Karpas-422 (cell line): ENCODE measurements at regions not wholly inside any gene's neighbourhood (a gene's known extent, or its start where the extent isn't known, plus 50 kb on each side); places are given as distances from the start of the nearest gene placed in this dataset.
"Not testable (repeated sequence)": the region's sequence is repeated elsewhere in the genome, so short reads cannot be mapped to it uniquely, and the experiment has no call there.

Source experiments
- DNase-seq: peaks from one replicate; pipeline ENCODE4 v3.0.0-alpha.2; 2015
- H2AFZ ChIP-seq: fragments of 200-600 bp; sonication (generic); 2 replicates; pipeline ENCODE4 v1.6.1; 2014; ENCODE audit warnings: antibody characterized with exemption, low read length, mixed read lengths
- H3K27ac ChIP-seq: fragments of 200-600 bp; sonication (generic); 2 replicates; pipeline ENCODE4 v1.5.1; 2014; ENCODE audit warnings: mild to moderate bottlenecking, low read length, moderate library complexity
- H3K27me3 ChIP-seq: fragments of 200-600 bp; sonication (generic); 2 replicates; pipeline ENCODE4 v1.6.1; 2014; ENCODE audit warnings: low read length, mixed read lengths
- H3K36me3 ChIP-seq: fragments of 200-600 bp; sonication (generic); 2 replicates; pipeline ENCODE4 v1.6.1; 2014; ENCODE audit warnings: low read length, mixed read lengths; ENCODE audit not compliant: insufficient read depth
- H3K4me1 ChIP-seq: fragments of 200-600 bp; sonication (generic); 2 replicates; pipeline ENCODE4 v1.6.1; 2014; ENCODE audit warnings: mild to moderate bottlenecking, low read length, mixed read lengths
- H3K4me2 ChIP-seq: fragments of 200-600 bp; sonication (generic); 2 replicates; pipeline ENCODE4 v1.6.1; 2014; ENCODE audit warnings: low read length, low read depth, mild to moderate bottlenecking; ENCODE audit not compliant: poor library complexity, severe bottlenecking
- H3K4me3 ChIP-seq: fragments of 200-600 bp; sonication (generic); 2 replicates; pipeline ENCODE4 v1.5.1; 2014; ENCODE audit warnings: mild to moderate bottlenecking, antibody characterized with exemption, low read length, mixed read lengths
- H3K79me2 ChIP-seq: fragments of 200-600 bp; sonication (generic); 2 replicates; pipeline ENCODE4 v1.6.1; 2014; ENCODE audit warnings: mild to moderate bottlenecking, low read length, mixed read lengths
- H3K9ac ChIP-seq: fragments of 200-600 bp; sonication (generic); 2 replicates; pipeline ENCODE4 v1.6.0; 2014; ENCODE audit warnings: low read length
- H3K9me2 ChIP-seq: fragments of 200-600 bp; sonication (generic), shearing (Covaris generic); replicated peaks from 2 replicates; pipeline ENCODE4 v1.6.0; 2014; ENCODE audit warnings: mild to moderate bottlenecking, low read length, moderate library complexity; ENCODE audit not compliant: insufficient read depth
- H3K9me3 ChIP-seq: fragments of 300-700, 200-600 bp; sonication (generic); 2 replicates; pipeline ENCODE4 v1.6.1; 2014; ENCODE audit warnings: low read length, mixed read lengths
- H4K20me1 ChIP-seq: fragments of 200-600 bp; sonication (generic); 2 replicates; pipeline ENCODE4 v1.6.1; 2014; ENCODE audit warnings: mild to moderate bottlenecking, antibody characterized with exemption, low read length, low read depth; ENCODE audit not compliant: insufficient read depth

DNA sequence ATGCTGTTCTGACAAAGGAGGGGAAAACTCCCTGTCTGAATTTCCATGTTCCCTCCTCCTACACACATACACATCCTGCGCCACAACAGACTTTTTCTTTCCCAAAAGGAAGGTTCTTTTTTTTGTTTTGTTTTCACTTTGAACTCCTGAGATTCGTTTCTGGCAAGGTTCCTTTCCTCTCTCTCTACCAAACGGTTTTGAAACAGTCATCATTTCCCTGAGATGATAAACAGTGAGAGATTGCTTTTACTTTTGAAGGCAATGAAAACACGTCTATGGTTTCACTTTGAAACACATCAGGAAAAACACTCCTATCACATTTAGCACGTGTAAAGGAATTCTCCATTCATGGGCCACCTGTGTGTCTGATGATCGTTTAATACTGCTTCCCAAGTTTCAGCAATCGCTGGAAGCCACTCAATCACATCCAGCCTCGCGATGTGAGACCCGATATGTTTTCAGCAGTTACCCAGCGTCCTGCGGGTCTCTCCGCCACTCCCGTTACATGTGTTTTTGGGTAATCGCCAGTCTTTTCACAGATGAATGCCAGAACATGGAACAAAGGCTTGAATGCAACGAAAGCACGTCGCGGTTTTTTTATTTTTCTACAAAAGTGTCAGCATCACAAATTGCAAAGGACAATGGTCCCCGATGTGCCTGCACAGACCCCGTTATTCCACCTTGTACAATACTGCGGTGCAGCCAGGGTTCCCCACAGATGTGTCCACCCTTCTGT, 62.8 kb upstream of the CUX1 start:
- H3K36me3 ChIP-seq, result no peaks in the 10 kb centered on the region
- H3K4me1 ChIP-seq, result no peaks in the 10 kb centered on the region
- H3K27ac ChIP-seq, result no peak overlapping the region
- DNase-seq, result no peak
- H3K79me2 ChIP-seq, result no peaks in the 10 kb centered on the region
- H3K27me3 ChIP-seq, result no peaks in the 10 kb centered on the region
- H3K4me3 ChIP-seq, result no peak overlapping the region
- no peaks in the 10 kb centered on the region for H3K9me2 ChIP-seq
- H2AFZ ChIP-seq, result no peak overlapping the region
- H3K4me2 ChIP-seq, result peak overlapping the region; percentile 3
- no peak overlapping the region for H3K9ac ChIP-seq
- no peaks in the 10 kb centered on the region for H4K20me1 ChIP-seq
- no peaks in the 10 kb centered on the region for H3K9me3 ChIP-seq

DNA sequence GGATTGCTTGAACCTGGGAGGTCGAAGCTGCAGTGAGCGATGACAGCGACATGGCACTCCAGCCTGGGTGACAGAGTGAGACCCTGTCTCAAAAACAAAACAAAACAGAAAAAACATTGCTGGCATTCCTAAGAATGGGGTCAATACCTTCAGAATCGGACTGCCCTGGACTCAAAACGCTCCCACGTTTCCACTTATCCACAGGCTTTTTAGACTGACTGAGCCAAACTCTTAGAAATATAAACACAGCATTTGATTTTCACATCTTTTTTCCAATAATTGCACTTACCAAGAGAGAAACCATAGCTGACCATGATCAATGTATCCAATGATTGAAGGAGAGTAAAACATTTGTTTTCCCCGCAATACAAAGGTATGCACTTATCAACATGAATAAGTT, 59.5 kb upstream of the CUX1 start:
- Histone ChIP-seq H3K4me1 (no peaks in the 10 kb centered on the region), H3K36me3 (no peaks in the 10 kb centered on the region), H3K9me3 (no peaks in the 10 kb centered on the region), H3K27me3 (no peaks in the 10 kb centered on the region), H3K9me2 (no peaks in the 10 kb centered on the region), H3K9ac (no peak overlapping the region), H3K4me2 (no peak overlapping the region), H3K4me3 (no peak overlapping the region), H3K27ac (no peak overlapping the region), H4K20me1 (no peaks in the 10 kb centered on the region), H2AFZ (no peak overlapping the region), H3K79me2 (no peaks in the 10 kb centered on the region)
- DNase-seq, result no peak

DNA sequence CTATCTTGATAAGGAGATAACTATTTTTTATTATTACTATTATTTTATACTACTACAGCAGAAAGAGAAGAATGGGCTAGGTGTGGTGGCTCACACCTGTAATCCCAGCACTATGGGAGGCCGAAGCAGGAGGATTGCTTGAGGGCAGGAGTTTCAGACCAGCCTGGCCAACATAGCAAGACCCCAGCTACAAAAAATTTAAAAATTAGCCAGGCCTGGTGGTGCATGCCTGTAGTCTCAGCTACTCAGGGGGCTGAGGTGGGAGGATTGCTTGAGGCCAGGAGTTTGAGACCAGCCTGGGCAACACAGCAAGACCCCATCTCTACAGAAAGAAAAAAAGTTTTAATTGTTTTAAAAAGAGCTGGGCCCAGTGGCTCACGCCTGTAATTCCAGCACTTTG, 58.9 kb upstream of the CUX1 start:
- not testable (repeated sequence) for H3K36me3 ChIP-seq, H3K4me1 ChIP-seq, H2AFZ ChIP-seq, H4K20me1 ChIP-seq, H3K4me2 ChIP-seq, H3K9me3 ChIP-seq, H3K4me3 ChIP-seq, H3K9ac ChIP-seq, H3K9me2 ChIP-seq, H3K79me2 ChIP-seq, H3K27me3 ChIP-seq, DNase-seq, H3K27ac ChIP-seq

DNA sequence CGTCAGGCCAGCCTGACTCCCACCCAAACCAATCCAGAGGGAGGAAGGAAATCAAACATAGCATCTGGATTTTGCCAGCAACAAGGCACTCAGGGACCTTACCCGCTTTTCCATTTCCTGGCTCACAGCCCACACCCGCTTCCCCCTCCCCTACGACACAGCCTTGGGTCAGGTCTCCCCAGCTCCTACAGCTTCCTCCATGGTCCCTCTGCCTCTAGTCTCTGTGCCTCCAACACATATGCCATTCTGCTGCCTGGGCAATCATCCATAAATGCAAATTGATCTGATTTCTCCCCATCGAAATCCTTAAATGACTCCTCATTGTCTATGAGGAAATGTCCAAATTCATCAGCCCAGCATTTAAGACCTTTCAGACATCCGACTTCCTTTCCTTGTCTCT, 53.2 kb upstream of the CUX1 start:
- Histone ChIP-seq H3K4me3 (no peak overlapping the region), H3K9me2 (no peaks in the 10 kb centered on the region), H3K9me3 (no peaks in the 10 kb centered on the region), H3K4me1 (no peaks in the 10 kb centered on the region), H3K36me3 (no peaks in the 10 kb centered on the region), H3K9ac (no peak overlapping the region), H2AFZ (no peak overlapping the region), H3K79me2 (no peaks in the 10 kb centered on the region), H3K27me3 (no peaks in the 10 kb centered on the region), H3K4me2 (no peak overlapping the region), H3K27ac (no peak overlapping the region), H4K20me1 (no peaks in the 10 kb centered on the region)
- no peak for DNase-seq

DNA sequence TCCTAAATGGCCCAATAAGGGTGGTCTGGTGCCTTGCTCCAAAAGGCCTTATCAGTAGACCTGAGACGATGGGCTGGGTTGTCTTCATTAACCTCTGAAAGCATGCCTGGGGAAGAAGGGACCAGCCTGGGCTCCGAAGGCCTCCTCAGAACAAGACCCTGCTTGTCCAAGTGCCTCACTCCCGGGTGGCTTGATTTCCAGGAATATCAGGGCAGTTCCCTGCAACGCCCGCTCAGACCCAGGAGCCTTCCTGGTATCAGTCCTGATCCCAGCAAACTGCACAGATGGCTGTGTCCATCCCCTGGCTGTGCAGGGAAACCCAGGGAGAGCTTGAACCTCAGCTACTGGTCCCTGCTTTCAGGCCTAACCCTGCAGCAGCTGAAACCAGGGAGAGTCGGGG, 49.9 kb upstream of the CUX1 start:
- Histone ChIP-seq H3K4me2 (no peak overlapping the region), H3K9me2 (no peaks in the 10 kb centered on the region), H3K36me3 (no peaks in the 10 kb centered on the region), H3K27ac (no peak overlapping the region), H4K20me1 (no peaks in the 10 kb centered on the region), H2AFZ (no peak overlapping the region), H3K27me3 (no peaks in the 10 kb centered on the region), H3K9ac (no peak overlapping the region), H3K9me3 (no peaks in the 10 kb centered on the region), H3K4me1 (no peaks in the 10 kb centered on the region), H3K4me3 (no peak overlapping the region), H3K79me2 (no peaks in the 10 kb centered on the region)
- DNase-seq, result no peak
